Breast epithelium (tissue), 3 donors: ENCODE measurements at regions not wholly inside any gene's neighbourhood (a gene's known extent, or its start where the extent isn't known, plus 50 kb on each side); places are given as distances from the start of the nearest gene placed in this dataset.

Experiments used
- POLR2A ChIP-seq: fragments of 450-650 bp; IDR thresholded peaks from one replicate; pipeline ENCODE4 v1.6.1; 2016; ENCODE audit warnings: antibody characterized with exemption, mild to moderate bottlenecking, moderate library complexity
- POLR2AphosphoS5 ChIP-seq, 3 donors: sonication (generic); formaldehyde crosslinking; IDR thresholded peaks; one replicate each; pipeline ENCODE4 v1.6.1; 2017; ENCODE audit warnings: antibody characterized with exemption in 3 of 3

GRCh38 chr3:152031321-152031720, 157.9 kb downstream of the SUCNR1 start:
- TF ChIP-seq POLR2AphosphoS5 (IDR thresholded peaks at IDR 0.05) = no peak
- TF ChIP-seq POLR2A = no peak
